HuH-7 (cell line): ENCODE measurements at regions not wholly inside any gene's neighbourhood (a gene's known extent, or its start where the extent isn't known, plus 50 kb on each side); places are given as distances from the start of the nearest gene placed in this dataset.
A peak's percentile ranks its signal among the peaks of the same experiment; 100 is the strongest.

ENCODE experiments used
- DNase-seq: peaks from one replicate; pipeline ENCODE4 v3.0.0; 2011; ENCODE audit warnings: low spot score

- no peak for DNase-seq
Measured at GRCh38 chr9:38157711-38158110, 88.7 kb upstream of the SHB start.

GRCh38 chr9:38154501-38155421 lies 85.7 kb upstream of the SHB start:
- DNase-seq: no peak

- DNase-seq: no peak
Measured at GRCh38 chr9:38153910-38154291, 84.9 kb upstream of the SHB start.

GRCh38 chr9:38153152-38153909 lies 84.3 kb upstream of the SHB start:
- DNase-seq: peak; percentile 25

- DNase-seq: no peak
Measured at GRCh38 chr9:38149647-38150046, 80.6 kb upstream of the SHB start.

- no peak for DNase-seq
Measured at GRCh38 chr9:38146844-38147243, 77.8 kb upstream of the SHB start.

GRCh38 chr9:38145526-38146053 lies 76.6 kb upstream of the SHB start:
- no peak for DNase-seq

GRCh38 chr9:38144421-38144820 lies 75.4 kb upstream of the SHB start:
- DNase-seq: no peak

GRCh38 chr9:38141746-38142591 lies 72.9 kb upstream of the SHB start:
- DNase-seq: no peak

- DNase-seq: no peak
Measured at GRCh38 chr9:38138276-38138675, 69.2 kb upstream of the SHB start.

GRCh38 chr9:38137342-38137741 lies 68.3 kb upstream of the SHB start:
- DNase-seq: no peak

- no peak for DNase-seq
Measured at GRCh38 chr9:38136386-38136785, 67.4 kb upstream of the SHB start.

GRCh38 chr9:38134611-38135237 lies 65.7 kb upstream of the SHB start:
- no peak for DNase-seq

GRCh38 chr9:38133595-38133994 lies 64.6 kb upstream of the SHB start:
- no peak for DNase-seq

GRCh38 chr9:38132956-38133355 lies 63.9 kb upstream of the SHB start:
- no peak for DNase-seq

GRCh38 chr9:38131729-38132128 lies 62.7 kb upstream of the SHB start:
- no peak for DNase-seq

- no peak for DNase-seq
Measured at GRCh38 chr9:38130724-38131123, 61.7 kb upstream of the SHB start.

GRCh38 chr9:38129366-38129765 lies 60.3 kb upstream of the SHB start:
- no peak for DNase-seq

GRCh38 chr9:38128752-38129270 lies 59.8 kb upstream of the SHB start:
- DNase-seq: no peak

- no peak for DNase-seq
Measured at GRCh38 chr9:38127271-38127839, 58.3 kb upstream of the SHB start.

- DNase-seq: no peak
Measured at GRCh38 chr9:38126730-38127129, 57.7 kb upstream of the SHB start.
